ENCODE measurements at regions not wholly inside any gene's neighbourhood (a gene's known extent, or its start where the extent isn't known, plus 50 kb on each side); places are given as distances from the start of the nearest gene placed in this dataset.

GRCh38 chr3:127477396-127477795 lies 113.1 kb downstream of the TPRA1 start:
- peaks cover 14% of the 10 kb centered on the region for H3K4me1 ChIP-seq (ENCODE audit: control insufficient read depth, insufficient read depth, low read length)
- no peaks in the 10 kb centered on the region for H3K36me3 ChIP-seq (ENCODE audit: control insufficient read depth, insufficient read depth, low read length)
- no peaks in the 10 kb centered on the region for H3K27me3 ChIP-seq (ENCODE audit: control insufficient read depth, insufficient read depth, low read length)
- no peak for DNase-seq (ENCODE audit: low read depth in 4 of 6, low spot score in 6 of 6)
- 91% methylated on average over 8 of the region's 8 CpGs for WGBS (ENCODE audit: insufficient coverage)
- no peaks in the 10 kb centered on the region for H3K9me3 ChIP-seq (ENCODE audit: control insufficient read depth, insufficient read depth, low read length)
- no peak overlapping the region for H3K27ac ChIP-seq (ENCODE audit: low read depth, low read length)
- H3K4me3 ChIP-seq (ENCODE audit: low read depth, low read length): no peak overlapping the region

- Histone ChIP-seq H3K36me3 (ENCODE audit: control insufficient read depth, insufficient read depth, low read length) (no peaks in the 10 kb centered on the region), H3K4me1 (ENCODE audit: control insufficient read depth, insufficient read depth, low read length) (peaks cover 18% of the 10 kb centered on the region), H3K27ac (ENCODE audit: low read depth, low read length) (no peak overlapping the region), H3K4me3 (ENCODE audit: low read depth, low read length) (no peak overlapping the region), H3K9me3 (ENCODE audit: control insufficient read depth, insufficient read depth, low read length) (no peaks in the 10 kb centered on the region), H3K27me3 (ENCODE audit: control insufficient read depth, insufficient read depth, low read length) (no peaks in the 10 kb centered on the region)
- DNase-seq (ENCODE audit: low read depth in 4 of 6, low spot score in 6 of 6): no peak
- WGBS (ENCODE audit: insufficient coverage): 71% methylated on average over 11 of the region's 12 CpGs
Measured at GRCh38 chr3:127476936-127477335, 113.6 kb downstream of the TPRA1 start.

- Histone ChIP-seq H3K27me3 (ENCODE audit: control insufficient read depth, insufficient read depth, low read length) (no peaks in the 10 kb centered on the region), H3K4me3 (ENCODE audit: low read depth, low read length) (no peak overlapping the region), H3K4me1 (ENCODE audit: control insufficient read depth, insufficient read depth, low read length) (peaks cover 21% of the 10 kb centered on the region), H3K9me3 (ENCODE audit: control insufficient read depth, insufficient read depth, low read length) (no peaks in the 10 kb centered on the region), H3K36me3 (ENCODE audit: control insufficient read depth, insufficient read depth, low read length) (no peaks in the 10 kb centered on the region), H3K27ac (ENCODE audit: low read depth, low read length) (no peak overlapping the region)
- no peak for DNase-seq (ENCODE audit: low read depth in 4 of 6, low spot score in 6 of 6)
- WGBS (ENCODE audit: insufficient coverage): 88% methylated on average over 3 of the region's 6 CpGs
Measured at GRCh38 chr3:127475975-127476705, 114.4 kb downstream of the TPRA1 start.

DNA sequence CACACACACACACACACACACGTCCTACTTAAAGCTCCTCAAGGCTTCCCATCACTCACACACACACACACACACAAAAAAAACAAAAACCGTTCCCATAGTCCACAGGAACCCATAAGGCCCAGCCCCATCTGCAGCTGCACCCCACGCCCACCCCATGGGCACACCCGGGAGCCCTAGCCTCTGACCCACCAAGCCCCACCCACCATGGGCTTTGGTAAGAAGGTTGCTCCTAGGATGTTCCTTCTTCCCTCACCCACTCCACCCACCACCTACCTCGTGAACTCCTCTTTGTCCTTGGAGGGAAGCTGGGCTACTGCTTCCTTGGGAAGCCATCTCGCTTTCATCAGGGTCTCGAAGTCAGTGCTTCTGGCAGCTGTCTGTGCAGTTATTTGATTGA lies 115.1 kb downstream of the TPRA1 start:
- no peak overlapping the region for H3K4me3 ChIP-seq (ENCODE audit: low read depth, low read length)
- peaks cover 21% of the 10 kb centered on the region for H3K4me1 ChIP-seq (ENCODE audit: control insufficient read depth, insufficient read depth, low read length)
- no peaks in the 10 kb centered on the region for H3K36me3 ChIP-seq (ENCODE audit: control insufficient read depth, insufficient read depth, low read length)
- WGBS (ENCODE audit: insufficient coverage): 87% methylated on average over 3 of the region's 7 CpGs
- no peaks in the 10 kb centered on the region for H3K9me3 ChIP-seq (ENCODE audit: control insufficient read depth, insufficient read depth, low read length)
- DNase-seq (ENCODE audit: low read depth in 4 of 6, low spot score in 6 of 6): no peak
- H3K27me3 ChIP-seq (ENCODE audit: control insufficient read depth, insufficient read depth, low read length): no peaks in the 10 kb centered on the region
- H3K27ac ChIP-seq (ENCODE audit: low read depth, low read length): no peak overlapping the region

- H3K4me1 ChIP-seq (ENCODE audit: control insufficient read depth, insufficient read depth, low read length): peaks cover 11% of the 10 kb centered on the region
- H3K4me3 ChIP-seq (ENCODE audit: low read depth, low read length): no peak overlapping the region
- WGBS (ENCODE audit: insufficient coverage): 59% methylated on average over 8 of the region's 10 CpGs
- no peaks in the 10 kb centered on the region for H3K36me3 ChIP-seq (ENCODE audit: control insufficient read depth, insufficient read depth, low read length)
- no peaks in the 10 kb centered on the region for H3K9me3 ChIP-seq (ENCODE audit: control insufficient read depth, insufficient read depth, low read length)
- DNase-seq (ENCODE audit: low read depth in 4 of 6, low spot score in 6 of 6): no peak
- H3K27ac ChIP-seq (ENCODE audit: low read depth, low read length): no peak overlapping the region
- no peaks in the 10 kb centered on the region for H3K27me3 ChIP-seq (ENCODE audit: control insufficient read depth, insufficient read depth, low read length)
Measured at GRCh38 chr3:127473244-127474024, 117.1 kb downstream of the TPRA1 start.

- peaks cover 11% of the 10 kb centered on the region for H3K4me1 ChIP-seq (ENCODE audit: control insufficient read depth, insufficient read depth, low read length)
- WGBS (ENCODE audit: insufficient coverage): 80% methylated on average over 11 of the region's 11 CpGs
- no peaks in the 10 kb centered on the region for H3K36me3 ChIP-seq (ENCODE audit: control insufficient read depth, insufficient read depth, low read length)
- no peaks in the 10 kb centered on the region for H3K27me3 ChIP-seq (ENCODE audit: control insufficient read depth, insufficient read depth, low read length)
- no peak for DNase-seq (ENCODE audit: low read depth in 4 of 6, low spot score in 6 of 6)
- no peak overlapping the region for H3K4me3 ChIP-seq (ENCODE audit: low read depth, low read length)
- H3K9me3 ChIP-seq (ENCODE audit: control insufficient read depth, insufficient read depth, low read length): no peaks in the 10 kb centered on the region
- no peak overlapping the region for H3K27ac ChIP-seq (ENCODE audit: low read depth, low read length)
Measured at GRCh38 chr3:127472506-127472905, 118.0 kb downstream of the TPRA1 start.

DNA sequence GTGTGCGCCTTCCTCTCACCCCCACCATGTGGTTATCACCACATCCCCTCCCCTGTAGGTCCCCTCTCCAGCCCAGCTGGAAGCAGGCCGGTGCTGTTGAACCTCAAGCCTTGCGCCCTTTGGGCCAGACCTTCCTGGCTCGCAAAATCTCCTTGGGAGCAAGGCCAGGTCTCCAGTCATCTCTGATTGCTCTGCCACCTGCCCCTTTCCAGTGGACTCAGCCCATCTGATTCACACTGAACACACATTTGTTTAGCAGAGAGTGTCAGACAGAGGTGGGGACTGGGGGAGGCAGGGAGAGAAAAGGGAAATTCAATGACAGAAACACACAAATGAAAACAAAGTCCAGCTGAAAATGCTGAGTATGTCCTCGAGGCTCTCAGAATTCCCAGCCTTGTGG lies 119.4 kb downstream of the TPRA1 start:
- no peak overlapping the region for H3K27ac ChIP-seq (ENCODE audit: low read depth, low read length)
- peaks cover 11% of the 10 kb centered on the region for H3K4me1 ChIP-seq (ENCODE audit: control insufficient read depth, insufficient read depth, low read length)
- no peak overlapping the region for H3K4me3 ChIP-seq (ENCODE audit: low read depth, low read length)
- WGBS (ENCODE audit: insufficient coverage): 87% methylated on average over 4 of the region's 5 CpGs
- no peak for DNase-seq (ENCODE audit: low read depth in 4 of 6, low spot score in 6 of 6)
- H3K27me3 ChIP-seq (ENCODE audit: control insufficient read depth, insufficient read depth, low read length): no peaks in the 10 kb centered on the region
- no peaks in the 10 kb centered on the region for H3K9me3 ChIP-seq (ENCODE audit: control insufficient read depth, insufficient read depth, low read length)
- H3K36me3 ChIP-seq (ENCODE audit: control insufficient read depth, insufficient read depth, low read length): no peaks in the 10 kb centered on the region

GRCh38 chr3:127469760-127470159 lies 120.8 kb downstream of the TPRA1 start:
- Histone ChIP-seq H3K27ac (ENCODE audit: low read depth, low read length) (no peak overlapping the region), H3K27me3 (ENCODE audit: control insufficient read depth, insufficient read depth, low read length) (no peaks in the 10 kb centered on the region), H3K36me3 (ENCODE audit: control insufficient read depth, insufficient read depth, low read length) (no peaks in the 10 kb centered on the region), H3K4me3 (ENCODE audit: low read depth, low read length) (no peak overlapping the region), H3K9me3 (ENCODE audit: control insufficient read depth, insufficient read depth, low read length) (no peaks in the 10 kb centered on the region), H3K4me1 (ENCODE audit: control insufficient read depth, insufficient read depth, low read length) (peaks cover 15% of the 10 kb centered on the region)
- 86% methylated on average over 7 of the region's 9 CpGs for WGBS (ENCODE audit: insufficient coverage)
- no peak for DNase-seq (ENCODE audit: low read depth in 4 of 6, low spot score in 6 of 6)

DNA sequence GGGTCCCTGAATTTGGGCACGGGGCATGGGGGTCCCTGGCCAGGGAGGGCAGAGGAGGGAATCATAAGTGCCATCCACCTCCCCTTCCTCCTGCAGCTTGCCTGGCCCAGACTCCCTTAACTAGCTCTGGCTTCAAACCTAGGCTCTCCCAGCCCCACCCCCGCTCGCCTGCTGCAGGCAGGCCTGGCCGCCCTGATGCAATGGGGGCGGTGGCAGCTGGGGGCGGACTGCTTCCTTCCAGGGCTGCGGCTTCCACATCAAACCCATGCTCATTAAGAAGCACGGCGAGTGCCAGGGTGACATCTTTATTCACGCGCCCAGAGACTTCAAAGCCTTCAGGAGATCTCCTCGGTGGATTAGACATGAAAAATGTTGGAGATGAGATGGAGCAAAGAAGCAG lies 123.1 kb downstream of the TPRA1 start:
- Histone ChIP-seq H3K27ac (ENCODE audit: low read depth, low read length) (no peak overlapping the region), H3K4me3 (ENCODE audit: low read depth, low read length) (no peak overlapping the region), H3K36me3 (ENCODE audit: control insufficient read depth, insufficient read depth, low read length) (no peaks in the 10 kb centered on the region), H3K9me3 (ENCODE audit: control insufficient read depth, insufficient read depth, low read length) (no peaks in the 10 kb centered on the region), H3K4me1 (ENCODE audit: control insufficient read depth, insufficient read depth, low read length) (peaks cover 22% of the 10 kb centered on the region), H3K27me3 (ENCODE audit: control insufficient read depth, insufficient read depth, low read length) (no peaks in the 10 kb centered on the region)
- 39% methylated on average over 7 of the region's 12 CpGs for WGBS (ENCODE audit: insufficient coverage)
- no peak for DNase-seq (ENCODE audit: low read depth in 4 of 6, low spot score in 6 of 6)

DNA sequence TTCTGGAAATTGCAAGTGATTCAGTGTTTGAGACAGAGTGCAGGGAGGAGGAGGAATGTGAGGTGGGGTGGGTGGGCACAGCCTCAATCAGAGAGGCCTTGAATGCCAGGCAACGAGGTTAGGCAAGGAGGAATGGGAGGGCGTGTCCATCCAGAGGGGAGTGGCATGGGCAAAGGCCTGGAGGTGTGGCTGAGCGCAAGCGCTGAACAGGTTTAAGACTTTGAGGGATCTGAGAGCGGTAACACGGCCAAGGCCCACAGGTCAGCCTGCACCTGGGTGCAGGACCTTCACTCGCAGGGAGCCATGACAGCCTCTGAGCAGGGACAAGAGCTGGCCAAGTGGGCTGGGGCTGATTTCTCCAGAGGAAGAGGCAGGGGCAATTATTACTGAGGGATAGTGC lies 125.9 kb downstream of the TPRA1 start:
- Histone ChIP-seq H3K4me3 (ENCODE audit: low read depth, low read length) (no peak overlapping the region), H3K27ac (ENCODE audit: low read depth, low read length) (no peak overlapping the region), H3K36me3 (ENCODE audit: control insufficient read depth, insufficient read depth, low read length) (no peaks in the 10 kb centered on the region), H3K4me1 (ENCODE audit: control insufficient read depth, insufficient read depth, low read length) (peaks cover 26% of the 10 kb centered on the region), H3K27me3 (ENCODE audit: control insufficient read depth, insufficient read depth, low read length) (no peaks in the 10 kb centered on the region), H3K9me3 (ENCODE audit: control insufficient read depth, insufficient read depth, low read length) (no peaks in the 10 kb centered on the region)
- DNase-seq (ENCODE audit: low read depth in 4 of 6, low spot score in 6 of 6): no peak
- WGBS (ENCODE audit: insufficient coverage): 69% methylated on average over 7 of the region's 7 CpGs
